Lower leg skin (tissue), 4 donors: ENCODE measurements at regions not wholly inside any gene's neighbourhood (a gene's known extent, or its start where the extent isn't known, plus 50 kb on each side); places are given as distances from the start of the nearest gene placed in this dataset.
A peak's percentile ranks its signal among the peaks of the same experiment; 100 is the strongest.

Experiments
- DNase-seq, 2 donors: peaks; one replicate each; pipeline ENCODE4 v3.0.0-alpha.2; 2019; ENCODE audit warnings: low spot score in 2 of 2
- H3K4me3 ChIP-seq: fragments of 200-600 bp; sonication (generic); 2 replicates; pipeline ENCODE4 v1.5.1; 2017; ENCODE audit warnings: mild to moderate bottlenecking, low read depth; ENCODE audit not compliant: poor library complexity, severe bottlenecking
- CTCF ChIP-seq, 3 donors: fragments of 450-650 bp; IDR thresholded peaks; one replicate each; pipeline ENCODE4 v1.5.1; 2016; ENCODE audit warnings: antibody characterized with exemption in 3 of 3, mild to moderate bottlenecking in 3 of 3, moderate library complexity in 2 of 3
- POLR2A ChIP-seq, 2 donors: fragments of 450-650 bp; IDR thresholded peaks; one replicate each; pipeline ENCODE4 v1.6.1; 2016 to 2017; ENCODE audit warnings: antibody characterized with exemption in 2 of 2, mild to moderate bottlenecking in 1 of 2, moderate library complexity in 1 of 2
- WGBS, 2 donors: methylation state at CpG; one replicate each; pipeline ENCODE4 v1.1.5; 2018; 5-methylcytosine and 5-hydroxymethylcytosine counted together
- intact Hi-C: fragments of 100-400 bp; cut with DNase I; formaldehyde crosslinking; loops from one replicate; pipeline ENCODE4 v1.15.0; 2023; ENCODE audit warnings: low total_unique reads

GRCh38 chr2:15764683-15765011 lies 173.0 kb downstream of the DDX1 start:
- WGBS, 2 donors = 58 to 59% methylated on average over 4 of the region's 4 CpGs
- no peak overlapping the region for H3K4me3 ChIP-seq
- peak in 1 of 2 donors; percentile 52 for DNase-seq
- intact Hi-C loops = no loop called here
- no peak for TF ChIP-seq CTCF (IDR thresholded peaks at IDR 0.05)

GRCh38 chr2:15765211-15765610 lies 173.5 kb downstream of the DDX1 start:
- WGBS, 2 donors = 53 to 55% methylated on average over 5 of the region's 5 CpGs
- TF ChIP-seq CTCF (IDR thresholded peaks at IDR 0.05) (no peak), POLR2A (IDR thresholded peaks at IDR 0.05) (no peak)
- intact Hi-C loops = no loop called here
- H3K4me3 ChIP-seq = no peak overlapping the region
- DNase-seq = no peak

DNA sequence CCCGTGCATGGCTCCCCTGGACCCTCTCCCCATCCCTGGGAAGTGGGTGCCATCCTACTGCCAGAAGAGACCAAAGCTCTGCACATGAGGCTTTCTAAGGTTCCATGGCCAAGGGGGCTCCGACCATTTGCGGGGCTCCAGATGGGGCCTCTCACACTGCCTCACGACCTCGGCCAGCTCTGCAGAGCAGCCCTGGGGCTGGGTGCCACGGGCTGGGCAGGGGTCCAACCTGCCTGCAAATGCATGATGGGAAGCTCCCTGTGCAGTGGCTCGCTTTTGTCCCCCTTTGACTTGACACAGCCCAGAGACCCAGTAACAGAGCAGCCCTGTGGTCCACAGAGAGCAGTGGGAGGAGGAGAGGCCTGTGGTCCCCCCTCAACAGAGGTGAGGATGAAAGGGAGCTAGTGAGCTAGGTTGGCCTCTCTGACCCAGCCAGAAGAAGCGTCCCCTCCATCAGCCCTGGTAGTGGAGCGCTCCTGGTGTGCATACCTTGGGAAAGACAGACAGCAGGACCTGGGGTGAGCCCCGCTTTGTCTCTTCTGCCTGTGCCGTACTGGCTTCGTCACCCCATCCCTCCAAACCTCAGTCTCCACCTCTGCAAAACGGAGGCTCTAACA lies 174.1 kb downstream of the DDX1 start:
- peak in 1 of 2 donors; percentile 78 for DNase-seq
- H3K4me3 ChIP-seq = no peak overlapping the region
- no peak for TF ChIP-seq CTCF (IDR thresholded peaks at IDR 0.05)
- TF ChIP-seq POLR2A (IDR thresholded peaks at IDR 0.05) = no peak
- WGBS, 2 donors = 80 to 83% methylated on average over 12 to 13 of the region's 13 CpGs
- intact Hi-C loops = no loop called here

- no peak overlapping the region for H3K4me3 ChIP-seq
- TF ChIP-seq POLR2A (IDR thresholded peaks at IDR 0.05) (no peak), CTCF (IDR thresholded peaks at IDR 0.05) (no peak)
- DNase-seq = peak in 1 of 2 donors; percentile 76
- WGBS, 2 donors = 69 to 72% methylated on average over 9 of the region's 9 CpGs
- intact Hi-C loops = no loop called here
Measured at GRCh38 chr2:15766303-15766861, 174.0 kb upstream of the MYCN start.

DNA sequence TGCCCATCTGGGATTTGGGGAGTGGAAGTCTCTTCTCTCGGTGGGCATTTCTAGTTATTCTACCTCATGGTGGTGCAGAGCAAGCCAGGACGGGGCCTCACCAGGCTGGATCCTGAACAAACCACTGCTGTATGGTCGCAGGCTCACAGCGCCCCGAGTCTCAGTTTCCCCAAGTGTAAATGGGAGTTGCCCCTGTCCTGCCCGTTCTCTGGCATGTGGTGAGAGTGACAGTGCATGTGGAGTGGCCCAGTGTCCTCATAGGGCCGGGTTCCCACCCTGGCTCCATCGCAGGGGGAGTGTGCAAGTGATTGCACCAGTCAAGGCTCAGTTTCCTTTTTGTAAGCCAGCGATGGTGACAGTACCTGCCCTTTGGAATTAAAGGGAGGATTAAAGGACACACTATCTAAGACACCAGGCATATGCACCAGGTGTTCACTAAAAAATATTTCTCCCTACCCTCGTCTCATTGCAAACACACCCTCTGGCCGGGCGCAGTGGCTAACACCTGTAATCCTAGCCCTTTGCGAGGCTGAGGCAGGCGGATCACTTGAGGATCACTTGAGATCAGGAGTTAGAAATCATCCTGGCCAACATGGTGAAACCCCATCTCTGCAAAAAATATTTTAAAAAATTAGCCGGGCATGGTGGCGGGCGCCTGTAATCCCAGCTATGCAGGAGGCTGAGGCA lies 173.3 kb upstream of the MYCN start:
- WGBS, 2 donors = 84 to 92% methylated on average over 17 of the region's 17 CpGs
- DNase-seq = peak in 1 of 2 donors; percentile 42
- intact Hi-C loops = no loop called here
- no peak overlapping the region for H3K4me3 ChIP-seq
- TF ChIP-seq CTCF (IDR thresholded peaks at IDR 0.05) = no peak
- TF ChIP-seq POLR2A (IDR thresholded peaks at IDR 0.05) = no peak
